ENCODE measurements at regions not wholly inside any gene's neighbourhood (a gene's known extent, or its start where the extent isn't known, plus 50 kb on each side); places are given as distances from the start of the nearest gene placed in this dataset.

- H3K36me3 ChIP-seq: no peaks in the 10 kb centered on the region
- H3K4me3 ChIP-seq: no peak overlapping the region
- H3K27ac ChIP-seq: no peak overlapping the region
- ATAC-seq (ENCODE audit: low FRiP score in 2 of 2) (no peak), DNase-seq (no peak)
- no peaks in the 10 kb centered on the region for H3K4me1 ChIP-seq
- 49 to 50% methylated on average over 3 of the region's 3 CpGs for WGBS, 2 donors
- H3K9me3 ChIP-seq: no peaks in the 10 kb centered on the region
- no peaks in the 10 kb centered on the region for H3K27me3 ChIP-seq
- no peak for TF ChIP-seq CTCF (IDR thresholded peaks at IDR 0.05)
- TF ChIP-seq POLR2AphosphoS5 (IDR thresholded peaks at IDR 0.05): no peak
- no peak for TF ChIP-seq EP300 (IDR thresholded peaks at IDR 0.05)
- TF ChIP-seq POLR2A (IDR thresholded peaks at IDR 0.05): no peak
Observed at GRCh38 chr12:62016021-62016420, 244.2 kb upstream of the USP15 start.

- Histone ChIP-seq H3K27ac (no peak overlapping the region), H3K36me3 (no peaks in the 10 kb centered on the region), H3K4me1 (no peaks in the 10 kb centered on the region), H3K4me3 (no peak overlapping the region), H3K9me3 (no peaks in the 10 kb centered on the region), H3K27me3 (no peaks in the 10 kb centered on the region)
- DNase-seq (no peak), ATAC-seq (ENCODE audit: low FRiP score in 2 of 2) (no peak)
- TF ChIP-seq CTCF (IDR thresholded peaks at IDR 0.05) (no peak), EP300 (IDR thresholded peaks at IDR 0.05) (no peak), POLR2A (IDR thresholded peaks at IDR 0.05) (no peak)
- WGBS, 2 donors: 90 to 95% methylated on average over 6 of the region's 6 CpGs
Observed at GRCh38 chr12:62021808-62022207, 238.4 kb upstream of the USP15 start.

GRCh38 chr12:62028536-62028935, 231.7 kb upstream of the USP15 start:
- H3K4me1 ChIP-seq: no peaks in the 10 kb centered on the region
- H3K27ac ChIP-seq: no peak overlapping the region
- no peaks in the 10 kb centered on the region for H3K27me3 ChIP-seq
- H3K9me3 ChIP-seq: no peaks in the 10 kb centered on the region
- no peak overlapping the region for H3K4me3 ChIP-seq
- 86 to 88% methylated on average over 1 of the region's 1 CpG for WGBS, 2 donors
- H3K36me3 ChIP-seq: no peaks in the 10 kb centered on the region
- TF ChIP-seq POLR2AphosphoS5 (IDR thresholded peaks at IDR 0.05) (no peak), EP300 (IDR thresholded peaks at IDR 0.05) (no peak), CTCF (IDR thresholded peaks at IDR 0.05) (no peak), POLR2A (IDR thresholded peaks at IDR 0.05) (no peak)
- DNase-seq (no peak), ATAC-seq (ENCODE audit: low FRiP score in 2 of 2) (no peak)

GRCh38 chr12:62032870-62033269, 227.3 kb upstream of the USP15 start:
- no peaks in the 10 kb centered on the region for H3K4me1 ChIP-seq
- TF ChIP-seq CTCF (IDR thresholded peaks at IDR 0.05): no peak
- TF ChIP-seq POLR2A (IDR thresholded peaks at IDR 0.05): no peak
- no peak for TF ChIP-seq POLR2AphosphoS5 (IDR thresholded peaks at IDR 0.05)
- no peak for TF ChIP-seq EP300 (IDR thresholded peaks at IDR 0.05)
- ATAC-seq (ENCODE audit: low FRiP score in 2 of 2) (no peak), DNase-seq (no peak)
- H3K27me3 ChIP-seq: no peaks in the 10 kb centered on the region
- 76 to 83% methylated on average over 2 of the region's 2 CpGs for WGBS, 2 donors
- H3K36me3 ChIP-seq: no peaks in the 10 kb centered on the region
- H3K9me3 ChIP-seq: no peaks in the 10 kb centered on the region
- H3K27ac ChIP-seq: no peak overlapping the region
- no peak overlapping the region for H3K4me3 ChIP-seq

GRCh38 chr12:62044450-62045135, 215.6 kb upstream of the USP15 start:
- DNase-seq (no peak), ATAC-seq (ENCODE audit: low FRiP score in 2 of 2) (no peak)
- WGBS, 2 donors: 79 to 83% methylated on average over 5 of the region's 5 CpGs
- Histone ChIP-seq H3K27ac (no peak overlapping the region), H3K9me3 (no peaks in the 10 kb centered on the region), H3K27me3 (no peaks in the 10 kb centered on the region), H3K36me3 (no peaks in the 10 kb centered on the region), H3K4me1 (no peaks in the 10 kb centered on the region), H3K4me3 (no peak overlapping the region)
- no peak for TF ChIP-seq CTCF (IDR thresholded peaks at IDR 0.05)
- no peak for TF ChIP-seq EP300 (IDR thresholded peaks at IDR 0.05)
- TF ChIP-seq POLR2AphosphoS5 (IDR thresholded peaks at IDR 0.05): no peak
- TF ChIP-seq POLR2A (IDR thresholded peaks at IDR 0.05): no peak
